GM12865 (cell line): ENCODE measurements at regions not wholly inside any gene's neighbourhood (a gene's known extent, or its start where the extent isn't known, plus 50 kb on each side); places are given as distances from the start of the nearest gene placed in this dataset.
A peak's percentile ranks its signal among the peaks of the same experiment; 100 is the strongest.
"Not testable (repeated sequence)": the region's sequence is repeated elsewhere in the genome, so short reads cannot be mapped to it uniquely, and the experiment has no call there.

Experiments used
- DNase-seq: peaks from one replicate; pipeline ENCODE4 v3.0.0; 2010; ENCODE audit warnings: low read depth
- H3K4me3 ChIP-seq: 2 replicates; pipeline ENCODE4 v1.5.1; 2011; ENCODE audit warnings: mild to moderate bottlenecking, low read depth, low read length, control low read depth
- CTCF ChIP-seq: IDR thresholded peaks from 2 replicates; pipeline ENCODE4 v1.5.1; 2011; ENCODE audit warnings: low read length, control low read depth, low read depth, inconsistent platforms; ENCODE audit not compliant: insufficient read depth; ENCODE audit errors: missing control alignments

DNA sequence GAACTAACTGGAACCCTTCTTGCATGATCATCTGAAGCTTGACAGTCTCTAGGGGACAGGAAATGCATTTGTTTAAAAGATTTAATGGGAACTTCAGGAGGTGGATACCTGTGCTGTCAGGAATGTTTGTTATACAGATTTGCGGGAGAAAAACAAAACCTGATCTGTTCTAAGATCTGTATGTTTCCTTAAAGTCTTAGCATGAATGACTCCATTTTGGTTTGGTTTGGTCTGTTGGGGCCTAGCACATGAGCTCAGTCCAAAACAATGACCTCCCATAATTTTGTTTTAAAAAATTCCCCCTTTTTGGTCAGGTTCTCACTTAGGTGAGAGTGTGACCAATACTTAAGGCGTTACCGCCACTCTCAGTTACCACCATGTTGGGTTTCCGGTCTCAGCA, 138.7 kb downstream of the AKR1D1 start:
- DNase-seq = peak; percentile 28
- no peak overlapping the region for H3K4me3 ChIP-seq
- no peak for TF ChIP-seq CTCF

- DNase-seq, H3K4me3 ChIP-seq: not testable (repeated sequence)
These were observed 144.1 kb downstream of the AKR1D1 start for GRCh38 chr7:138220321-138220720.

GRCh38 chr7:138221388-138221787, 145.1 kb downstream of the AKR1D1 start:
- not testable (repeated sequence) for H3K4me3 ChIP-seq, DNase-seq

- TF ChIP-seq CTCF = no peak
- no peak overlapping the region for H3K4me3 ChIP-seq
- DNase-seq = no peak
These were observed 147.2 kb downstream of the AKR1D1 start for GRCh38 chr7:138223402-138223879.

DNA sequence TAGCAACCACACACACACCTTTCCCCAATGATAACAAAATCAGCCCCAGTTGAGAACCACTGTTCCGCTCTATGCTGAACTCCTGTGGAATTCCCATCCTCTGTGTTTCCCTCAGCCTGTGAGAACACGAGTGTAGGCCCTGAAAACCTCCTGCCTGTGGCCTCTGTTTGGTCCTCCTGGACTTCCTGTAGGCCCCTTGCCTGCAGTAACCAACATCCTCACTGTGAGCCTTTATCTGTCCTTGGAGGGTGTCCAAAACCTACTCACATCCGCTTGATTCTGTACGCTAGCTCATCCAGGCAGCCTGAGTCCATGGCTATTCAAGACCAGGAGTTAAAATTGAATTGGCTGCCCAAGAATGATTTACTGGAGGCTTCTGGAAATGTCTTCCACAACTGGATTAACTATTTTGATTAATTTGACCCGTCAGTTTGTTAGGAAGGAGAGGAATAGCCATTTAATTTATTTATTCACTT, 149.8 kb downstream of the AKR1D1 start:
- no peak overlapping the region for H3K4me3 ChIP-seq
- TF ChIP-seq CTCF = no peak
- DNase-seq = no peak

DNA sequence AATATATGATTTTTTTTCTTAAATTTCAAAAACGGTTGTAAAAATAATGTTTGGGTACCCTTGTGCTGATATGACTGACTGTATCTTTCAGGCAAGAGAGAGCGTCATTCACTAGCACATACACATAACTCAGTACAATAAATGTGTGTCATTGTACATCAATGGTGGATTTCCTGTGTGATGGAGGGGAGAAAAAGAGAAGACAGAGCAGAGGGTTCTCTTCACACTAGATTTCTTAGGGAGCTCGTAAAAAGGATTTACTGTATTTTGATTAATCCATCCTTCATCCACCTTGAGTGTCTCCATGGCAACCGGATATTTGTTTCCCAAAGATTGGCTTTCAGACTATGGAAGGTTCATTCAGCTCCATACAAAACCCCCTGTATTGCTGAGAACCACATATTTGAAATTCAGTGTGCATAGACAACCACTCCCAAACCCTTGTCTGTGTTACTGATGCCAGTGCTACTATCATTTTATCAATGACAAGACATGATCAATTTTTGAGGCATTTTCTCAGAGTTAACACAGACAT, 150.6 kb downstream of the AKR1D1 start:
- no peak overlapping the region for H3K4me3 ChIP-seq
- no peak for DNase-seq
- TF ChIP-seq CTCF = no peak

GRCh38 chr7:138228119-138228518, 151.9 kb downstream of the AKR1D1 start:
- no peak for TF ChIP-seq CTCF
- no peak overlapping the region for H3K4me3 ChIP-seq
- no peak for DNase-seq

DNA sequence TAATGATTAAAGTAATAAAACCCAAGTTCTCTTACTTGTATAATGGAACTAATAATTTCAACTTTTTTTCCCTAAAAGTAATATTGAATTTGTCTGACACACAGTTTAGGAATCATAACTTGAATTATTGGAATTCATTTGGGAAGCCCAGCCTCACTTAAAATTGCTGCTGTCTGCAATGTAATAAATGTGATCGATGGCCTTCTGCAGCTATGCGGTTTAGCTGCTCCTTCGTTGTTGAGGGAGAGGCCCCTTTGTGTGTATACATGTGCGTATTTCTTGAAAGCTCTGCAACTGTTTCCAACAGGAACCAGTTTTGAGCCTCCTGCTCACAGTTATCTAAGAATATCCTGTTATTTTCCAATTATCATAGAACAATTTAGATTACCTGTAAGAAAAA, 152.5 kb downstream of the AKR1D1 start:
- DNase-seq = no peak
- TF ChIP-seq CTCF = no peak
- no peak overlapping the region for H3K4me3 ChIP-seq
